Erythroblast (primary cell): ENCODE measurements at regions not wholly inside any gene's neighbourhood (a gene's known extent, or its start where the extent isn't known, plus 50 kb on each side); places are given as distances from the start of the nearest gene placed in this dataset.

Experiments
- GATA1 ChIP-seq: IDR thresholded peaks from 2 replicates; pipeline ENCODE4 v1.6.1; 2011; ENCODE audit warnings: low read depth, mild to moderate bottlenecking, control low read depth, low read length, moderate library complexity
- POLR2A ChIP-seq: IDR thresholded peaks from 2 replicates; pipeline ENCODE4 v1.6.1; 2011; ENCODE audit warnings: mild to moderate bottlenecking, low read length

DNA sequence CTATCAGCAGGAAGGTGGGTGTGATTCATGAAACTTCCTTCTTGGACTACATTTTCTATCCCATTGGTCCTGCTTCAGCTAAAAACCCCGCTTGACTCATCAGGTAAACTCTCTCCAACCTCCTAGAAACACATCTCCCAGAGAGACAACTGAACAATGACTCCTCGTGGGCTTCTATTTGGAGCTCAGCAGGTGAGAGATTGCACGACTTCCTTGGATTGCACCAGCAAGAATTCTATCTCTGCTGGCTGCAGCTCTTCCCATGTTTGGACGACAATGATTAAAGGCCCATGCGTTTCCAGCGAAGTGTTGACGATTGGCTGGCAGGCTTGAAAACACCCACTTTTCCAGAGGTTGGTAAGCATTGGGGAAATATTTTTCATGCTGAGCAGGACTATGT lies 216.1 kb upstream of the NTM start:
- TF ChIP-seq POLR2A = no peak
- TF ChIP-seq GATA1 = no peak
